ENCODE measurements at regions not wholly inside any gene's neighbourhood (a gene's known extent, or its start where the extent isn't known, plus 50 kb on each side); places are given as distances from the start of the nearest gene placed in this dataset.

DNA sequence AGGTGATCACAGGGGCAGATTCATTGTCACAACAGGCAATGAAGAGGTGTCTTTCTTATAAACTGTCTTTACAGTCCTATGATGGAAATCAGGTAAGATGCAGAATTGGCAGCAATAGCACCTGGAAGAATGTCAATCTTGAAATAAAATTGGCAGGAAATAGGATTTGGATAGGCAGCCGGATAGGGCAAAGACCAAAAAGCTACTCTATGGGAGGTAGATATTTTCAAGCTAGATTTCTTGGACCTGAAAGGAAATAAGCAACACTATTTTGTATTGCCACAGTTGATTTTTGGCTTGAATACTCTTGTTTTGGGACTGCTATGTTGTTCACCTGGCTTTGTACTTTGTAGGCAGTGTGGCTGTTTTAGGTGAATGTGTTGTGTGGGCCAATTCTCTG, 314.2 kb downstream of the SLC7A11 start:
- TF ChIP-seq, protein P1, sequence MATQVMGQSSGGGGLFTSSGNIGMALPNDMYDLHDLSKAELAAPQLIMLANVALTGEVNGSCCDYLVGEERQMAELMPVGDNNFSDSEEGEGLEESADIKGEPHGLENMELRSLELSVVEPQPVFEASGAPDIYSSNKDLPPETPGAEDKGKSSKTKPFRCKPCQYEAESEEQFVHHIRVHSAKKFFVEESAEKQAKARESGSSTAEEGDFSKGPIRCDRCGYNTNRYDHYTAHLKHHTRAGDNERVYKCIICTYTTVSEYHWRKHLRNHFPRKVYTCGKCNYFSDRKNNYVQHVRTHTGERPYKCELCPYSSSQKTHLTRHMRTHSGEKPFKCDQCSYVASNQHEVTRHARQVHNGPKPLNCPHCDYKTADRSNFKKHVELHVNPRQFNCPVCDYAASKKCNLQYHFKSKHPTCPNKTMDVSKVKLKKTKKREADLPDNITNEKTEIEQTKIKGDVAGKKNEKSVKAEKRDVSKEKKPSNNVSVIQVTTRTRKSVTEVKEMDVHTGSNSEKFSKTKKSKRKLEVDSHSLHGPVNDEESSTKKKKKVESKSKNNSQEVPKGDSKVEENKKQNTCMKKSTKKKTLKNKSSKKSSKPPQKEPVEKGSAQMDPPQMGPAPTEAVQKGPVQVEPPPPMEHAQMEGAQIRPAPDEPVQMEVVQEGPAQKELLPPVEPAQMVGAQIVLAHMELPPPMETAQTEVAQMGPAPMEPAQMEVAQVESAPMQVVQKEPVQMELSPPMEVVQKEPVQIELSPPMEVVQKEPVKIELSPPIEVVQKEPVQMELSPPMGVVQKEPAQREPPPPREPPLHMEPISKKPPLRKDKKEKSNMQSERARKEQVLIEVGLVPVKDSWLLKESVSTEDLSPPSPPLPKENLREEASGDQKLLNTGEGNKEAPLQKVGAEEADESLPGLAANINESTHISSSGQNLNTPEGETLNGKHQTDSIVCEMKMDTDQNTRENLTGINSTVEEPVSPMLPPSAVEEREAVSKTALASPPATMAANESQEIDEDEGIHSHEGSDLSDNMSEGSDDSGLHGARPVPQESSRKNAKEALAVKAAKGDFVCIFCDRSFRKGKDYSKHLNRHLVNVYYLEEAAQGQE (IDR thresholded peaks at IDR 0.05; ENCODE audit: borderline replicate concordance) = no peak
- TF ChIP-seq, protein P2, sequence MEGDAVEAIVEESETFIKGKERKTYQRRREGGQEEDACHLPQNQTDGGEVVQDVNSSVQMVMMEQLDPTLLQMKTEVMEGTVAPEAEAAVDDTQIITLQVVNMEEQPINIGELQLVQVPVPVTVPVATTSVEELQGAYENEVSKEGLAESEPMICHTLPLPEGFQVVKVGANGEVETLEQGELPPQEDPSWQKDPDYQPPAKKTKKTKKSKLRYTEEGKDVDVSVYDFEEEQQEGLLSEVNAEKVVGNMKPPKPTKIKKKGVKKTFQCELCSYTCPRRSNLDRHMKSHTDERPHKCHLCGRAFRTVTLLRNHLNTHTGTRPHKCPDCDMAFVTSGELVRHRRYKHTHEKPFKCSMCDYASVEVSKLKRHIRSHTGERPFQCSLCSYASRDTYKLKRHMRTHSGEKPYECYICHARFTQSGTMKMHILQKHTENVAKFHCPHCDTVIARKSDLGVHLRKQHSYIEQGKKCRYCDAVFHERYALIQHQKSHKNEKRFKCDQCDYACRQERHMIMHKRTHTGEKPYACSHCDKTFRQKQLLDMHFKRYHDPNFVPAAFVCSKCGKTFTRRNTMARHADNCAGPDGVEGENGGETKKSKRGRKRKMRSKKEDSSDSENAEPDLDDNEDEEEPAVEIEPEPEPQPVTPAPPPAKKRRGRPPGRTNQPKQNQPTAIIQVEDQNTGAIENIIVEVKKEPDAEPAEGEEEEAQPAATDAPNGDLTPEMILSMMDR (IDR thresholded peaks at IDR 0.05; ENCODE audit: poor library complexity, severe bottlenecking) = no peak
- TF ChIP-seq SMC3 (conservative IDR thresholded peaks at IDR 0.05; ENCODE audit: poor library complexity) = no peak
- TF ChIP-seq EP300 (conservative IDR thresholded peaks at IDR 0.05; ENCODE audit: poor library complexity, severe bottlenecking) = no peak
- TF ChIP-seq MXI1 (conservative IDR thresholded peaks at IDR 0.05; ENCODE audit: poor library complexity, severe bottlenecking) = no peak
- no peak for TF ChIP-seq EZH2 (IDR thresholded peaks at IDR 0.05; ENCODE audit: borderline replicate concordance, insufficient read depth, low read length, poor library complexity, severe bottlenecking)
- TF ChIP-seq POLR2AphosphoS5 (IDR thresholded peaks at IDR 0.05) = no peak
